Lower lobe of right lung (tissue), 2 donors: ENCODE measurements at regions not wholly inside any gene's neighbourhood (a gene's known extent, or its start where the extent isn't known, plus 50 kb on each side); places are given as distances from the start of the nearest gene placed in this dataset.

ENCODE experiments used
- ATAC-seq, 2 donors: fragments of 200-7000 bp; cut with Tn5 transposase; one replicate each; pipeline ENCODE4 v1.9.1; 2020 to 2022; ENCODE audit warnings: mild to moderate bottlenecking in 2 of 2, moderate library complexity in 2 of 2
- DNase-seq: peaks from one replicate; pipeline ENCODE4 v3.0.0-alpha.2; 2020
- H3K27ac ChIP-seq: fragments of 200-600 bp; one replicate; pipeline ENCODE4 v1.8.0; 2022
- H3K27me3 ChIP-seq: fragments of 200-600 bp; one replicate; pipeline ENCODE4 v1.8.0; 2022; ENCODE audit warnings: low read depth
- H3K36me3 ChIP-seq: fragments of 200-600 bp; one replicate; pipeline ENCODE4 v1.8.0; 2022; ENCODE audit warnings: mild to moderate bottlenecking
- H3K4me1 ChIP-seq: fragments of 200-600 bp; one replicate; pipeline ENCODE4 v1.8.0; 2022
- H3K4me3 ChIP-seq: fragments of 200-600 bp; one replicate; pipeline ENCODE4 v1.8.0; 2022; ENCODE audit warnings: mild to moderate bottlenecking
- H3K9me3 ChIP-seq: fragments of 200-600 bp; one replicate; pipeline ENCODE4 v1.8.0; 2022
- CTCF ChIP-seq: fragments of 200-600 bp; IDR thresholded peaks from one replicate; pipeline ENCODE4 v1.8.0; 2022; ENCODE audit warnings: antibody characterized with exemption, mild to moderate bottlenecking
- intact Hi-C: fragments of 100-400 bp; cut with DNase I; formaldehyde crosslinking; loops from one replicate; pipeline ENCODE4 v1.11.0; 2022
- donor health status: DM: no; HTN: yes; CAD: no; lungs with severe emphysema.

GRCh38 chr12:93098077-93098476, 169.0 kb upstream of the EEA1 start:
- H3K27me3 ChIP-seq = no peaks in the 10 kb centered on the region
- H3K27ac ChIP-seq = no peak overlapping the region
- no peaks in the 10 kb centered on the region for H3K36me3 ChIP-seq
- peak; percentile 70 for DNase-seq
- ATAC-seq = peak; percentile 76 to 90
- H3K9me3 ChIP-seq = no peaks in the 10 kb centered on the region
- intact Hi-C loops = no loop called here
- peak; percentile 61 for TF ChIP-seq CTCF
- H3K4me3 ChIP-seq = no peak overlapping the region
- H3K4me1 ChIP-seq = no peaks in the 10 kb centered on the region

- Histone ChIP-seq H3K27ac (no peak overlapping the region), H3K9me3 (no peaks in the 10 kb centered on the region), H3K4me1 (no peaks in the 10 kb centered on the region), H3K27me3 (no peaks in the 10 kb centered on the region), H3K36me3 (no peaks in the 10 kb centered on the region), H3K4me3 (no peak overlapping the region)
- ATAC-seq (no peak), DNase-seq (no peak)
- intact Hi-C loops = no loop called here
- no peak for TF ChIP-seq CTCF
These were observed 170.7 kb upstream of the EEA1 start for GRCh38 chr12:93099792-93100191.

- DNase-seq = no peak
- intact Hi-C loops = no loop called here
These were observed 171.5 kb upstream of the EEA1 start for GRCh38 chr12:93100610-93101009.

GRCh38 chr12:93101367-93101766, 172.3 kb upstream of the EEA1 start:
- no peak for ATAC-seq
- H3K27ac ChIP-seq = no peak overlapping the region
- no peak overlapping the region for H3K4me3 ChIP-seq
- intact Hi-C loops = no loop called here
- H3K4me1 ChIP-seq = no peaks in the 10 kb centered on the region
- no peaks in the 10 kb centered on the region for H3K36me3 ChIP-seq
- DNase-seq = no peak
- H3K9me3 ChIP-seq = no peaks in the 10 kb centered on the region
- no peak for TF ChIP-seq CTCF
- no peaks in the 10 kb centered on the region for H3K27me3 ChIP-seq

More at GRCh38 chr12:93100610-93101009, 171.5 kb upstream of the EEA1 start:
- Histone ChIP-seq H3K36me3 (no peaks in the 10 kb centered on the region), H3K27ac (no peak overlapping the region), H3K9me3 (no peaks in the 10 kb centered on the region), H3K27me3 (no peaks in the 10 kb centered on the region), H3K4me1 (no peaks in the 10 kb centered on the region), H3K4me3 (no peak overlapping the region)
- ATAC-seq = no peak
- TF ChIP-seq CTCF = no peak

GRCh38 chr12:93102312-93102711, 173.2 kb upstream of the EEA1 start:
- ATAC-seq (no peak), DNase-seq (no peak)
- Histone ChIP-seq H3K9me3 (no peaks in the 10 kb centered on the region), H3K27ac (no peak overlapping the region), H3K36me3 (no peaks in the 10 kb centered on the region), H3K4me3 (no peak overlapping the region), H3K27me3 (no peaks in the 10 kb centered on the region), H3K4me1 (no peaks in the 10 kb centered on the region)
- intact Hi-C loops = no loop called here
- TF ChIP-seq CTCF = no peak

GRCh38 chr12:93102744-93103143, 173.6 kb upstream of the EEA1 start:
- H3K27ac ChIP-seq = no peak overlapping the region

More at GRCh38 chr12:93102744-93103143, 173.6 kb upstream of the EEA1 start:
- TF ChIP-seq CTCF = no peak
- intact Hi-C loops = no loop called here
- Histone ChIP-seq H3K36me3 (no peaks in the 10 kb centered on the region), H3K4me3 (no peak overlapping the region), H3K4me1 (no peaks in the 10 kb centered on the region), H3K9me3 (no peaks in the 10 kb centered on the region), H3K27me3 (no peaks in the 10 kb centered on the region)
- no peak for ATAC-seq
- no peak for DNase-seq
